ENCODE measurements at regions not wholly inside any gene's neighbourhood (a gene's known extent, or its start where the extent isn't known, plus 50 kb on each side); places are given as distances from the start of the nearest gene placed in this dataset.

DNA sequence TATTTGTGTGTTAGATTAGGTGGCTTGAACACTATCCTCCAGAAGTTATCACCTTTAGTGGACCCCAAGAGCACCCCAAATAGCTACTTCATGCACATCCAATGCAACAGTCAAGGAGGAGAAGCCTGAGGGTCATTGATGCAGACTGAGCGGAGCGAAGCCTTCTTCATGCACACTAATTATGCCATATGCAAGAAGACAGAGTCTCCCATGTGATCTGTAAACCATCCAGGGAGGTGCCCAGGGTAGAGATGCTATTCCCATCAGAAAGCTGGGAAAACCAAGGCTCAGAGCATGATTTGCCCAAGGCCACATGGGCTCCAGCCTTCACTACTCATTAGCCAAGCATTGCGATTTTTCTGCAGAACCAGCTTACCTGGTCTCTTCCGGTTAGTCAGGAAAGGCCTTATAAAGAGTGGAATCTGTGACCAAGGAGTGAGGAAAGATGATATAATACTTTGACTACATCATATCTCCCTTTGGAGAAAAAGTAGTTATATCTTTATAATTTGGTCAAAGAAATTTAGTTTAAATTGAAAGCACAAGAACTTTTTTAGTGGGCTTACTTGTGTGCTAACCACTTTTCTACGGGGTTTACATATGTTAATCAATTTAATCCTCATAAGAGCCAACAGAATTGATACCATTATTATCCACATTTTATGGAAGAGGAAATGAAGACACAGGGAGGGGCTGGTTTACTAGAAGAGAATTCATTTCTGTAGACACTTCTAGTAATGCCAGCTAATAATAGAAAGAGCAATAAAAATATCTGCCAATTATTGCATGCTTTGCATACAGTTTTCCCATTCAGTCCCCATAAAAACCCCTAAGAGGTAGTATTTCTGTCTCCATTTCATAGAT lies 220.0 kb downstream of the ESM1 start:
- no peak for TF ChIP-seq CTCF (IDR thresholded peaks at IDR 0.05)
- TF ChIP-seq EP300 (IDR thresholded peaks at IDR 0.05): no peak
- TF ChIP-seq POLR2A (IDR thresholded peaks at IDR 0.05): no peak
- no peak for TF ChIP-seq POLR2AphosphoS5 (IDR thresholded peaks at IDR 0.05)
- Histone ChIP-seq H3K27me3 (no peaks in the 10 kb centered on the region), H3K4me3 (no peak overlapping the region), H3K27ac (no peak overlapping the region), H3K36me3 (no peaks in the 10 kb centered on the region), H3K4me1 (no peaks in the 10 kb centered on the region), H3K9me3 (no peaks in the 10 kb centered on the region)
- intact Hi-C loops (cut with DNase I; ENCODE audit: low total_unique reads): no loop called here
- WGBS, 5 donors: 94 to 98% (median 97%) methylated on average over 5 of the region's 5 CpGs
- no peak for DNase-seq

- Histone ChIP-seq H3K4me3 (no peak overlapping the region), H3K27me3 (no peaks in the 10 kb centered on the region), H3K4me1 (no peaks in the 10 kb centered on the region), H3K36me3 (no peaks in the 10 kb centered on the region), H3K9me3 (no peaks in the 10 kb centered on the region), H3K27ac (no peak overlapping the region)
- 92 to 97% (median 96%) methylated on average over 5 of the region's 5 CpGs for WGBS, 5 donors
- no peak for DNase-seq
- intact Hi-C loops (cut with DNase I; ENCODE audit: low total_unique reads): no loop called here
- TF ChIP-seq POLR2A (IDR thresholded peaks at IDR 0.05) (no peak), POLR2AphosphoS5 (IDR thresholded peaks at IDR 0.05) (no peak), CTCF (IDR thresholded peaks at IDR 0.05) (no peak), EP300 (IDR thresholded peaks at IDR 0.05) (no peak)
Observed at GRCh38 chr5:54764102-54765090, 221.0 kb downstream of the ESM1 start.

GRCh38 chr5:54761213-54761701 lies 224.1 kb downstream of the ESM1 start:
- H3K27me3 ChIP-seq: no peaks in the 10 kb centered on the region
- no peak for DNase-seq
- no peaks in the 10 kb centered on the region for H3K4me1 ChIP-seq
- H3K27ac ChIP-seq: no peak overlapping the region
- H3K36me3 ChIP-seq: no peaks in the 10 kb centered on the region
- intact Hi-C loops (cut with DNase I; ENCODE audit: low total_unique reads): no loop called here
- 71 to 88% (median 80%) methylated on average over 2 of the region's 2 CpGs for WGBS, 5 donors
- H3K9me3 ChIP-seq: no peaks in the 10 kb centered on the region
- TF ChIP-seq POLR2AphosphoS5 (IDR thresholded peaks at IDR 0.05): peak in 2 of 3 donors; percentile 29 to 62
- TF ChIP-seq POLR2A (IDR thresholded peaks at IDR 0.05): no peak
- H3K4me3 ChIP-seq: no peak overlapping the region

GRCh38 chr5:54760182-54760935 lies 225.0 kb downstream of the ESM1 start:
- Histone ChIP-seq H3K27ac (peak overlapping the region in 1 of 5 donors; percentile 9), H3K36me3 (no peaks in the 10 kb centered on the region), H3K4me1 (no peaks in the 10 kb centered on the region), H3K9me3 (no peaks in the 10 kb centered on the region), H3K27me3 (no peaks in the 10 kb centered on the region), H3K4me3 (no peak overlapping the region)
- no peak for TF ChIP-seq CTCF (IDR thresholded peaks at IDR 0.05)
- TF ChIP-seq EP300 (IDR thresholded peaks at IDR 0.05): no peak
- no peak for TF ChIP-seq POLR2A (IDR thresholded peaks at IDR 0.05)
- no peak for TF ChIP-seq POLR2AphosphoS5 (IDR thresholded peaks at IDR 0.05)
- intact Hi-C loops (cut with DNase I; ENCODE audit: low total_unique reads): no loop called here
- WGBS, 5 donors: 86 to 92% (median 89%) methylated on average over 6 of the region's 6 CpGs
- DNase-seq: no peak

Data from stomach (tissue), 8 donors.